Neural cell (in vitro differentiated cells): ENCODE measurements at regions not wholly inside any gene's neighbourhood (a gene's known extent, or its start where the extent isn't known, plus 50 kb on each side); places are given as distances from the start of the nearest gene placed in this dataset.

Experiments
- H2AFZ ChIP-seq: fragments of 200-600, 300-800 bp; sonication (generic), shearing (Covaris generic); 2 replicates; pipeline ENCODE4 v1.6.0; 2014; ENCODE audit warnings: low read depth, mild to moderate bottlenecking, antibody characterized with exemption, low read length, moderate library complexity
- H3F3A ChIP-seq: fragments of 200-600 bp; shearing (Covaris generic); 2 replicates; pipeline ENCODE4 v1.6.1; 2016; ENCODE audit warnings: mild to moderate bottlenecking, moderate library complexity, mixed read lengths, antibody characterized with exemption, low read length; ENCODE audit not compliant: insufficient read depth, poor library complexity, severe bottlenecking
- H3K27ac ChIP-seq: fragments of 200-600, 300-800 bp; sonication (generic), shearing (Covaris generic); 2 replicates; pipeline ENCODE4 v1.5.1; 2014; ENCODE audit warnings: mild to moderate bottlenecking, low read length, moderate library complexity
- H3K27me3 ChIP-seq: fragments of 300-800, 200-600 bp; sonication (generic), shearing (Covaris generic); 2 replicates; pipeline ENCODE4 v1.6.0; 2014; ENCODE audit warnings: mild to moderate bottlenecking, low read depth, low read length, moderate library complexity; ENCODE audit not compliant: insufficient read depth
- H3K36me3 ChIP-seq: fragments of 300-800, 200-600 bp; sonication (generic), shearing (Covaris generic); 2 replicates; pipeline ENCODE4 v1.5.1; 2014; ENCODE audit warnings: mild to moderate bottlenecking, antibody characterized with exemption, low read length, moderate library complexity; ENCODE audit not compliant: insufficient read depth
- H3K4me2 ChIP-seq: fragments of 300-800, 200-600 bp; sonication (generic), shearing (Covaris generic); 2 replicates; pipeline ENCODE4 v1.6.0; 2014; ENCODE audit warnings: mild to moderate bottlenecking, low read length
- H3K4me3 ChIP-seq: fragments of 300-800, 200-600 bp; sonication (generic), shearing (Covaris generic); 2 replicates; pipeline ENCODE4 v1.5.1; 2014; ENCODE audit warnings: mild to moderate bottlenecking, low read length, moderate library complexity
- H3K79me2 ChIP-seq: fragments of 200-600 bp; shearing (Covaris generic); replicated peaks from 2 replicates; pipeline ENCODE4 v1.6.0; 2014; ENCODE audit warnings: mild to moderate bottlenecking, low read length, moderate library complexity; ENCODE audit not compliant: insufficient read depth
- H3K9ac ChIP-seq: fragments of 300-800, 200-600 bp; sonication (generic), shearing (Covaris generic); 2 replicates; pipeline ENCODE4 v1.6.1; 2016; ENCODE audit warnings: mild to moderate bottlenecking, low read length, mixed read lengths
- H3K9me2 ChIP-seq: fragments of 200-600 bp; shearing (Covaris generic); 2 replicates; pipeline ENCODE4 v1.6.1; 2016; ENCODE audit warnings: mild to moderate bottlenecking, low read length, mixed read lengths; ENCODE audit not compliant: insufficient read depth
- H3K9me3 ChIP-seq: fragments of 200-600, 300-800 bp; sonication (generic), shearing (Covaris generic); 2 replicates; pipeline ENCODE4 v1.6.1; 2016; ENCODE audit warnings: mild to moderate bottlenecking, mixed run types, low read length, moderate library complexity, mixed read lengths
- H4K20me1 ChIP-seq: fragments of 200-600 bp; shearing (Covaris generic); 2 replicates; pipeline ENCODE4 v1.6.1; 2016; ENCODE audit warnings: mild to moderate bottlenecking, mixed run types; ENCODE audit not compliant: insufficient read depth
- EP300 ChIP-seq: fragments of 450-650 bp; conservative IDR thresholded peaks from 2 replicates; pipeline ENCODE4 v1.6.1; 2014; ENCODE audit warnings: antibody characterized with exemption, mild to moderate bottlenecking, moderate library complexity; ENCODE audit not compliant: poor library complexity, severe bottlenecking
- EZH2 ChIP-seq: fragments of 200-600, 300-800 bp; shearing (Covaris generic), sonication (generic); IDR thresholded peaks from 2 replicates; pipeline ENCODE4 v1.6.1; 2014; ENCODE audit warnings: antibody characterized with exemption, low read length, borderline replicate concordance, mild to moderate bottlenecking; ENCODE audit not compliant: insufficient read depth, poor library complexity, severe bottlenecking
- MXI1 ChIP-seq: fragments of 450-650 bp; conservative IDR thresholded peaks from 2 replicates; pipeline ENCODE4 v1.6.1; 2014; ENCODE audit warnings: antibody characterized with exemption, mild to moderate bottlenecking; ENCODE audit not compliant: poor library complexity, severe bottlenecking
- POLR2AphosphoS5 ChIP-seq: IDR thresholded peaks from 2 replicates; pipeline ENCODE4 v1.6.1; 2012
- RAD21 ChIP-seq: fragments of 450-650 bp; conservative IDR thresholded peaks from 2 replicates; pipeline ENCODE4 v1.6.1; 2014; ENCODE audit warnings: antibody characterized with exemption, mild to moderate bottlenecking, moderate library complexity
- SMC3 ChIP-seq: fragments of 450-650 bp; conservative IDR thresholded peaks from 2 replicates; pipeline ENCODE4 v1.6.1; 2014; ENCODE audit warnings: antibody characterized with exemption, mild to moderate bottlenecking, moderate library complexity; ENCODE audit not compliant: poor library complexity
- TAF1 ChIP-seq: IDR thresholded peaks from 2 replicates; pipeline ENCODE4 v1.6.1; 2012; ENCODE audit warnings: low read depth
- TF ChIP-seq, protein P1 (sequence below): IDR thresholded peaks from 2 replicates; pipeline ENCODE4 v1.6.1; 2012; ENCODE audit warnings: borderline replicate concordance
- TF ChIP-seq, protein P2 (sequence below): fragments of 450-650 bp; IDR thresholded peaks from 2 replicates; pipeline ENCODE4 v1.5.1; 2014; ENCODE audit warnings: antibody characterized with exemption, mild to moderate bottlenecking, moderate library complexity; ENCODE audit not compliant: poor library complexity, severe bottlenecking

DNA sequence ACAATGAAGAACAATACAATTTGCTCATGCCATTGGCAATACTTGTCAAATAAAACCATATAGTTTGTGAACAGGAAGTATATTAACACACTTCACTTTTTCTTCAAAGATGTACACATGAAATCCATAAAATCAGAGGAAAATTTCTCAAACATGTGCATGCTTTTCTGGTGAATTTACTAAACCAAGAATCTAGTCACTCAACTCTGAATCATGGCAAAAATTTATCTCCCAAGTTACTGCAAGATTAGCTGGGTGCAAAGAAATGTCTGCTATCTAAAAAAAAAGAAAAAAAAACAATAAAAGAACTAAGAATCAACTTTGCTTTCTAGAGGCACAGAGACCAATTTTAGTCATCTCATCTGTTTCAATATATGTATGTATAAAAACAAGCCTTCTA, 419.2 kb downstream of the NR4A2 start:
- Histone ChIP-seq H2AFZ (no peak overlapping the region), H3K9me3 (no peaks in the 10 kb centered on the region), H3K79me2 (no peaks in the 10 kb centered on the region), H3K9ac (no peak overlapping the region), H3K27me3 (no peaks in the 10 kb centered on the region), H4K20me1 (no peaks in the 10 kb centered on the region), H3K4me2 (no peak overlapping the region), H3K36me3 (no peaks in the 10 kb centered on the region), H3K4me3 (no peak overlapping the region), H3K27ac (no peak overlapping the region), H3F3A (no peaks in the 10 kb centered on the region), H3K9me2 (no peaks in the 10 kb centered on the region)
- TF ChIP-seq POLR2AphosphoS5 (no peak), EZH2 (no peak), RAD21 (no peak), TAF1 (no peak), MXI1 (no peak), EP300 (no peak)
- TF ChIP-seq, protein P1, sequence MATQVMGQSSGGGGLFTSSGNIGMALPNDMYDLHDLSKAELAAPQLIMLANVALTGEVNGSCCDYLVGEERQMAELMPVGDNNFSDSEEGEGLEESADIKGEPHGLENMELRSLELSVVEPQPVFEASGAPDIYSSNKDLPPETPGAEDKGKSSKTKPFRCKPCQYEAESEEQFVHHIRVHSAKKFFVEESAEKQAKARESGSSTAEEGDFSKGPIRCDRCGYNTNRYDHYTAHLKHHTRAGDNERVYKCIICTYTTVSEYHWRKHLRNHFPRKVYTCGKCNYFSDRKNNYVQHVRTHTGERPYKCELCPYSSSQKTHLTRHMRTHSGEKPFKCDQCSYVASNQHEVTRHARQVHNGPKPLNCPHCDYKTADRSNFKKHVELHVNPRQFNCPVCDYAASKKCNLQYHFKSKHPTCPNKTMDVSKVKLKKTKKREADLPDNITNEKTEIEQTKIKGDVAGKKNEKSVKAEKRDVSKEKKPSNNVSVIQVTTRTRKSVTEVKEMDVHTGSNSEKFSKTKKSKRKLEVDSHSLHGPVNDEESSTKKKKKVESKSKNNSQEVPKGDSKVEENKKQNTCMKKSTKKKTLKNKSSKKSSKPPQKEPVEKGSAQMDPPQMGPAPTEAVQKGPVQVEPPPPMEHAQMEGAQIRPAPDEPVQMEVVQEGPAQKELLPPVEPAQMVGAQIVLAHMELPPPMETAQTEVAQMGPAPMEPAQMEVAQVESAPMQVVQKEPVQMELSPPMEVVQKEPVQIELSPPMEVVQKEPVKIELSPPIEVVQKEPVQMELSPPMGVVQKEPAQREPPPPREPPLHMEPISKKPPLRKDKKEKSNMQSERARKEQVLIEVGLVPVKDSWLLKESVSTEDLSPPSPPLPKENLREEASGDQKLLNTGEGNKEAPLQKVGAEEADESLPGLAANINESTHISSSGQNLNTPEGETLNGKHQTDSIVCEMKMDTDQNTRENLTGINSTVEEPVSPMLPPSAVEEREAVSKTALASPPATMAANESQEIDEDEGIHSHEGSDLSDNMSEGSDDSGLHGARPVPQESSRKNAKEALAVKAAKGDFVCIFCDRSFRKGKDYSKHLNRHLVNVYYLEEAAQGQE, result no peak

DNA sequence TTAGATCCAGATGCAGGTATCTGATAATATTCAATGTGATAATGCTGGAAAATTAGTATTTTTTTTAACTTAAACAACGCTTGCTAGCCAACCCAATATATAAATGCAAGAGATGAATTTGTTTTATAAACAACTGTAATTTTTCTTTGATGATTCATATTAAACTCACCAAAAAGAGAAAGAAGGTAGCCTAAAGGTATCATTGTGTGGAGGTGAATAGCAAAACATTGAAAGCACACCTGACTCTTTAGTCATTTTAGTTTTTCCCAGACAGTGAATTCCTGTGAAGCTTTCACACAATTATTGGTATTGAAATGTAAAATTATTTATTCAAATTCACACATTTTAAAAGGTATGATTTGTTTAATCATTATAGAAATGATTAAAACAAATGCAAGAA, 424.0 kb downstream of the NR4A2 start:
- no peaks in the 10 kb centered on the region for H3K9me2 ChIP-seq
- no peaks in the 10 kb centered on the region for H3K9me3 ChIP-seq
- H3K4me3 ChIP-seq, result no peak overlapping the region
- H3F3A ChIP-seq, result no peaks in the 10 kb centered on the region
- no peak overlapping the region for H3K4me2 ChIP-seq
- no peak overlapping the region for H2AFZ ChIP-seq
- no peaks in the 10 kb centered on the region for H4K20me1 ChIP-seq
- no peak overlapping the region for H3K9ac ChIP-seq
- no peaks in the 10 kb centered on the region for H3K27me3 ChIP-seq
- H3K79me2 ChIP-seq, result no peaks in the 10 kb centered on the region
- TF ChIP-seq EP300 (no peak), RAD21 (no peak), MXI1 (no peak), EZH2 (no peak), SMC3 (no peak), POLR2AphosphoS5 (no peak), TAF1 (no peak)
- TF ChIP-seq, protein P1, result no peak
- TF ChIP-seq, protein P2, sequence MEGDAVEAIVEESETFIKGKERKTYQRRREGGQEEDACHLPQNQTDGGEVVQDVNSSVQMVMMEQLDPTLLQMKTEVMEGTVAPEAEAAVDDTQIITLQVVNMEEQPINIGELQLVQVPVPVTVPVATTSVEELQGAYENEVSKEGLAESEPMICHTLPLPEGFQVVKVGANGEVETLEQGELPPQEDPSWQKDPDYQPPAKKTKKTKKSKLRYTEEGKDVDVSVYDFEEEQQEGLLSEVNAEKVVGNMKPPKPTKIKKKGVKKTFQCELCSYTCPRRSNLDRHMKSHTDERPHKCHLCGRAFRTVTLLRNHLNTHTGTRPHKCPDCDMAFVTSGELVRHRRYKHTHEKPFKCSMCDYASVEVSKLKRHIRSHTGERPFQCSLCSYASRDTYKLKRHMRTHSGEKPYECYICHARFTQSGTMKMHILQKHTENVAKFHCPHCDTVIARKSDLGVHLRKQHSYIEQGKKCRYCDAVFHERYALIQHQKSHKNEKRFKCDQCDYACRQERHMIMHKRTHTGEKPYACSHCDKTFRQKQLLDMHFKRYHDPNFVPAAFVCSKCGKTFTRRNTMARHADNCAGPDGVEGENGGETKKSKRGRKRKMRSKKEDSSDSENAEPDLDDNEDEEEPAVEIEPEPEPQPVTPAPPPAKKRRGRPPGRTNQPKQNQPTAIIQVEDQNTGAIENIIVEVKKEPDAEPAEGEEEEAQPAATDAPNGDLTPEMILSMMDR, result no peak
- H3K27ac ChIP-seq, result no peak overlapping the region
- H3K36me3 ChIP-seq, result no peaks in the 10 kb centered on the region
